ENCODE measurements at regions not wholly inside any gene's neighbourhood (a gene's known extent, or its start where the extent isn't known, plus 50 kb on each side); places are given as distances from the start of the nearest gene placed in this dataset.

- CTCF ChIA-PET, result no interaction called here
- Histone ChIP-seq H3K4me3 (ENCODE audit: low read length) (no peak overlapping the region), H3K27ac (ENCODE audit: low read depth in 1 of 2, low read length in 2 of 2) (no peak overlapping the region), H3K4me1 (ENCODE audit: insufficient read depth, low read length) (no peaks in the 10 kb centered on the region), H3K9me3 (ENCODE audit: control insufficient read depth in 1 of 2, insufficient read depth in 1 of 2, low read length in 2 of 2) (no peaks in the 10 kb centered on the region), H3K36me3 (ENCODE audit: insufficient read depth, low read length) (no peaks in the 10 kb centered on the region), H3K27me3 (ENCODE audit: control insufficient read depth in 1 of 2, insufficient read depth in 2 of 2, low read length in 2 of 2) (no peaks in the 10 kb centered on the region)
- POLR2A ChIA-PET, result no interaction called here
- no peak for TF ChIP-seq CTCF (IDR thresholded peaks at IDR 0.05)
- intact Hi-C loops (cut with DNase I, micrococcal nuclease), result no loop called here
- Mint-ChIP-seq H3K4me3 (no peak overlapping the region), H3K4me1 (ENCODE audit: low read depth) (no peaks in the 10 kb centered on the region), H3K27ac (no peak overlapping the region), H3K9me3 (no peaks in the 10 kb centered on the region), H3K27me3 (no peaks in the 10 kb centered on the region), H3K36me3 (ENCODE audit: low read depth) (no peaks in the 10 kb centered on the region)
- DNase-seq, result no peak
- ATAC-seq (ENCODE audit: poor library complexity), result no peak
Observed at GRCh38 chr12:19665121-19665900, 226.0 kb downstream of the AEBP2 start.

GRCh38 chr12:19666070-19666469 is 226.8 kb downstream of the AEBP2 start:
- H3K4me1 ChIP-seq (ENCODE audit: insufficient read depth, low read length), result no peaks in the 10 kb centered on the region
- no peak for TF ChIP-seq CTCF (IDR thresholded peaks at IDR 0.05)
- H3K36me3 Mint-ChIP-seq (ENCODE audit: low read depth), result no peaks in the 10 kb centered on the region
- no peaks in the 10 kb centered on the region for H3K36me3 ChIP-seq (ENCODE audit: insufficient read depth, low read length)
- H3K4me3 Mint-ChIP-seq, result no peak overlapping the region
- no peaks in the 10 kb centered on the region for H3K27me3 ChIP-seq (ENCODE audit: control insufficient read depth in 1 of 2, insufficient read depth in 2 of 2, low read length in 2 of 2)
- H3K4me3 ChIP-seq (ENCODE audit: low read length), result no peak overlapping the region
- no peak overlapping the region for H3K27ac Mint-ChIP-seq
- ChIA-PET POLR2A (no interaction called here), CTCF (no interaction called here)
- ATAC-seq (ENCODE audit: poor library complexity) (no peak), DNase-seq (no peak)
- H3K27me3 Mint-ChIP-seq, result no peaks in the 10 kb centered on the region
- H3K9me3 ChIP-seq (ENCODE audit: control insufficient read depth in 1 of 2, insufficient read depth in 1 of 2, low read length in 2 of 2), result no peaks in the 10 kb centered on the region
- intact Hi-C loops (cut with DNase I, micrococcal nuclease), result no loop called here
- H3K9me3 Mint-ChIP-seq, result no peaks in the 10 kb centered on the region
- H3K4me1 Mint-ChIP-seq (ENCODE audit: low read depth), result no peaks in the 10 kb centered on the region
- H3K27ac ChIP-seq (ENCODE audit: low read depth in 1 of 2, low read length in 2 of 2), result no peak overlapping the region

DNA sequence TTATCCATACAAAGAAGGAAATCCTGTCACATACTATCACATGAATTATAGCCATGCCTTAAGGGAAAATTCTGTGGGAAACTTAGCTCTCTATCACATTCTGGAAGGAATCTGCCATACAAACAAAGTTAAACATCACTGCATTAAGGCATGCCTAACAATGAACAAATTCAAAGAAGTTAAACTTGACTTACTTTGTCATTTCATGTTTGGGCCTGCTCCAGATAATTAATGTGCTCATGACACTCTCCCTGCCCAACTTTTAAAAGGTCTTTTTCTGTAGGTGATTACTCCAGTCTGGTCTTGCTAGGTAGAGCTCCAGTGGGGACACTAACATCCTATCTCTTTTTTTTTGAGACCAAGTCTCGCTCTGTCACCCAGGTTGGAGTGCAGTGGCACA is 230.5 kb downstream of the AEBP2 start:
- ChIA-PET CTCF (interaction anchor here (0.5 kb wide), 1 partner anchor 537 kb away, joined by 3 read pairs; no protein-coding TSS in a partner anchor), POLR2A (no interaction called here)
- no peak overlapping the region for H3K4me3 ChIP-seq (ENCODE audit: low read length)
- Mint-ChIP-seq H3K27ac (no peak overlapping the region), H3K4me1 (ENCODE audit: low read depth) (no peaks in the 10 kb centered on the region), H3K4me3 (no peak overlapping the region), H3K27me3 (no peaks in the 10 kb centered on the region), H3K9me3 (no peaks in the 10 kb centered on the region), H3K36me3 (ENCODE audit: low read depth) (no peaks in the 10 kb centered on the region)
- no peaks in the 10 kb centered on the region for H3K27me3 ChIP-seq (ENCODE audit: control insufficient read depth in 1 of 2, insufficient read depth in 2 of 2, low read length in 2 of 2)
- no peaks in the 10 kb centered on the region for H3K36me3 ChIP-seq (ENCODE audit: insufficient read depth, low read length)
- H3K9me3 ChIP-seq (ENCODE audit: control insufficient read depth in 1 of 2, insufficient read depth in 1 of 2, low read length in 2 of 2), result no peaks in the 10 kb centered on the region
- DNase-seq (no peak), ATAC-seq (ENCODE audit: poor library complexity) (no peak)
- H3K27ac ChIP-seq (ENCODE audit: low read depth in 1 of 2, low read length in 2 of 2), result no peak overlapping the region
- intact Hi-C loops (cut with DNase I, micrococcal nuclease), result no loop called here
- TF ChIP-seq CTCF (IDR thresholded peaks at IDR 0.05), result no peak
- H3K4me1 ChIP-seq (ENCODE audit: insufficient read depth, low read length), result no peaks in the 10 kb centered on the region

Data from CD4-positive, alpha-beta T cell (primary cell).